HG03439 (cell line): ENCODE measurements at regions not wholly inside any gene's neighbourhood (a gene's known extent, or its start where the extent isn't known, plus 50 kb on each side); places are given as distances from the start of the nearest gene placed in this dataset.
"Not testable (repeated sequence)": the region's sequence is repeated elsewhere in the genome, so short reads cannot be mapped to it uniquely, and the experiment has no call there.

Experiments
- ATAC-seq: cut with Tn5 transposase; IDR thresholded peaks from one replicate; pipeline ENCODE4 v1.9.1; 2021; ENCODE audit warnings: mild to moderate bottlenecking, moderate library complexity; ENCODE audit not compliant: unreplicated experiment

- ATAC-seq, result no peak
These were observed 123.7 kb downstream of the COX18 start for GRCh38 chr4:72945719-72946336.

DNA sequence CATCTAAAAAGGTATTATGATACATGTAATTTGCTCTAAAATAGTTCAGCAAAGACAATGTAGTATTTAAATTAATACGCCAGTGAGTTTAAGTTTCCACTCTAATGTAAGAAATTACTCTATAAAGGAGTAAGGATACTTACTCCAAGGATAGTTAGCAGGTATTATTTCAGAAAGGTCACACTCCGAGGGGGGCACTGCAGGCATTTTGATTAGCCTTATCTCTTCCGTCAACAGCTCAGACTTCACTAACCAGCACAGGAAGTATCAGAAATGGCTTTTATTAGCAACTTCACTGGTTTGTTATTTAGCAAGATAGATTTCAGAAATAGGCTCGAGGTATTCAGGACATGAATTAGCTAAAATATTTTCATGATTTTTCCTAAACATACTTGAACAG, 127.0 kb downstream of the COX18 start:
- ATAC-seq, result no peak

GRCh38 chr4:72938516-72938915, 131.0 kb downstream of the COX18 start:
- no peak for ATAC-seq

DNA sequence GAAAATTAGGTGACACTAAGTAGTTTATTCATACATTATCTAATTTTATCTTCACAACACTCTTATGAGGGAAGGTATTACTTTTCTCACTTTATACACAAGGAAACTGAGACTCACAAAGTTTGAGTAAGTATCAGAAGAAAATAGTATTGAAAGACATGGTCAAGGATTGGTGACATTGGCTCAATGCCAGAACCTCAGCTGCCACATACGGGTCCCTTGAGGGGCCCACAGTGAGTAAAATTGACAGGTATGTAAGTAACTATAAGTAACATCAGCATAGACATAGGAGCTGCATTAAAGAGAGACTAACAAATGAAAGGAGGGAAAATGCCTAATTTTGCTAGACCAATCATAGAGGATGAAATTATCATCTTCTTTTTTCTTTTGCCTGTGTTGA, 134.1 kb downstream of the COX18 start:
- ATAC-seq, result no peak

- ATAC-seq, result no peak
These were observed 136.5 kb downstream of the COX18 start for GRCh38 chr4:72933029-72933428.

GRCh38 chr4:72931346-72931745, 138.2 kb downstream of the COX18 start:
- no peak for ATAC-seq

- ATAC-seq, result not testable (repeated sequence)
These were observed 139.8 kb downstream of the COX18 start for GRCh38 chr4:72929596-72930274.

GRCh38 chr4:72924814-72925213, 144.7 kb downstream of the COX18 start:
- ATAC-seq, result no peak

- no peak for ATAC-seq
These were observed 149.6 kb downstream of the COX18 start for GRCh38 chr4:72919937-72920336.

DNA sequence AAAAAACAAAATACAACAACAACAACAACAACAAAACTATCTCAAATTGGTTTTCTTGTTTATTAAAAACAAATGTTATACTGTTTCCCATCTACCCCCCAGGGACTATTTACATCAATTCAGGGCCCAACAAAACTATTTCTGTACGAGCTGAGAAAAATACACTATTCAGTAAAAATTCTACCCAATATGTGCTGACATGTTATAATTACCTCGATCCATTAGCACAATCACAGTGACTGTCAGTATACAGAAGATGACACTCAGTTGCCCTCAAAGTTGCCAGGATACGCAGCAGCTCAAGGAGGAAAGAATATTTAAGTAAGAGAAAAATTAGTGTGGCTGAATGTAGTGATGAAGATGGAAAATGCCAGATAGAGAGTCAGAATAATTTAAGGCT, 150.1 kb downstream of the COX18 start:
- ATAC-seq, result no peak

DNA sequence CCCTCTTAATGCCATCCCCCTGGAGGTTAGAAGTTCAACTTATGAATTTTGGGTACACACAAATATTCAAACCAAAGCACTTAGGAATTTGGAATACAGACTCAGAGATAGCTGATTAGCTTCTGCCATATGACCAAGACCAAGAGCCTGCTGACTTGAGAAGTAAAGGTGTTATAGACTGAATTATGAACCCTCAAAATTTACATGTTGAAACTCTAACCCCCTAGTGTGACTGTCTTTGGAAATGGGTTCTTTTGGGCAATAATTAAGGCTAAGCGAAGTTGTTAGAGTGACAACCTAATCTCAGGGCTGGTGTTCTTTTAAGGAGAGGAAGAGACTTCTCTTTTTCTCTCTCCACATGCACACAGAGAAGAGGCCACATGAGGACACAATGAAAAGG, 151.2 kb downstream of the COX18 start:
- no peak for ATAC-seq

DNA sequence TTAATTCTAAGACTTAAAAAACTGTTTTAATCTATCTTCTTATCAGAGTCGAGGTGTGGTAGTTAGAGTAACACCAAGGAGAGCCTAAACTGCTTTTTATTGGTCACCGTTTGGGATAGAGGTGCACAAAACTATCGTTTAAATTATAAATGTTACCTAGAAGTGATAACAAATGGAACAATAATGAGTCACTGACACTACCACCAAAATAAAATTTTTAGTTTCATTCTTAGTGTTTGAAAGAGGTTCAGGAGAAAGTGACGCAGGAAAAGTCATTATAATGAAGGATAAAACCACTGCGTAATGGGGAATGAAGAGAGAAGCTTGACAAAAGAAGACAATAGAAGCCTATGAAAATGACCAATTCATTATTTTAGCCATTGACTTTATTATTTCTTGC, 158.2 kb downstream of the COX18 start:
- no peak for ATAC-seq

- no peak for ATAC-seq
These were observed 160.1 kb downstream of the COX18 start for GRCh38 chr4:72909461-72909860.

- ATAC-seq, result no peak
These were observed 167.2 kb downstream of the COX18 start for GRCh38 chr4:72902354-72902753.

GRCh38 chr4:72901553-72901952, 168.0 kb downstream of the COX18 start:
- no peak for ATAC-seq

DNA sequence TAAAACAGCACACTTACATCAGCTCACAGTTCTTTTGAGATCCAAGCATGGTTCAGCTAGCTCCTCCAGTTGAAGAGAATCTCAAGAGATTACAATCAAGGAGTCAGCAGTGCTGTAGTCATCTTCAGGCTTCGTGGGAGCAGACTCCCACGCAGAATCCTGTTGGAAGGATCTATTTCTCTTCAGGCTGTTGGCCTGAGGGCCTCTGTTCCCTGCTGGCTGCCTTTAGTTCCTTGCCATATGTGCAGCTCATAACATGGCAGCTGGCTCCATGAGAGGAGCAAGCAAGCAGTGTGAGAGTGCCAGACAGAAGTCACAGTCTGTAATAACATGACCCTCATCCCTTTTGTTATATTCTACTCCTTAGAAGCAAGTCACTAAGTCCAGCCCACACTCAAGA, 168.6 kb downstream of the COX18 start:
- no peak for ATAC-seq

GRCh38 chr4:72899621-72900020, 169.9 kb downstream of the COX18 start:
- ATAC-seq, result no peak

- no peak for ATAC-seq
These were observed 170.3 kb downstream of the COX18 start for GRCh38 chr4:72899214-72899613.

GRCh38 chr4:72896515-72896914, 173.0 kb downstream of the COX18 start:
- no peak for ATAC-seq

GRCh38 chr4:72895408-72895807, 174.1 kb downstream of the COX18 start:
- no peak for ATAC-seq

DNA sequence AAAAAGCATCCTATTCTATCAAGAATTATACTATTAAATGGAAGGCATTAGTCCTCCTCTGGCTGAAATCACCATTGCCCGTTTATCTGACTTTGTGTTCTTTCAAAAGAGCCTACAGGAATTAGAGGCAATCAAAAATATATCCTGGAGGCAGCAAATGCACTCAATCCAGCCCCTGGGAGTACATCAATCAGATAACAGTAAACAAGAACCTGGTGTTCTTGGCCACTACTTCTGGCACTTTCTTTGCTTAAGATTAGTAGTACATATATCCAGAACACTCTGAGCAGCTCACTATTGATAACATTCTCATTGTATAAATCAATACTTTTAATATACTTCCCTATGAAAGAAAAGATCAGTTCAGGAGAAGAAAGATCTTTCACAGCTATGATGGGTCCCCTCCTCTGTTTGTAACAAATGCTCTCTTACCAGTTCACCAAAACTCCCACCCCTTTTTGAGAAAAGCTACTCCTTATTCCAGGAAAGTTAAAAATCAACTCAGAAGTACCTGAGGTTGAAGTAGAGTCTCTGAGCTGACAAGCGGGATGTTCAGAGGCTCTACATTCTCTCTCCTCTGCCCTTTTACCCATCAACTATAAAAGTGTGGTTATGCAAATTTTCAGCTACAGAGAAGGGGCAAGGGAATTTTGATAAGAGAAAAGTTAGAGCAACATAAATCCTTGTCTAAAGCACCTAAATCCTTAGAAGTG, 176.0 kb downstream of the COX18 start:
- no peak for ATAC-seq

- ATAC-seq, result no peak
These were observed 181.2 kb downstream of the COX18 start for GRCh38 chr4:72888331-72888730.
